IMR-90 (cell line): ENCODE measurements at regions not wholly inside any gene's neighbourhood (a gene's known extent, or its start where the extent isn't known, plus 50 kb on each side); places are given as distances from the start of the nearest gene placed in this dataset.

Experiments
- ATAC-seq: fragments of 200-7000 bp; cut with Tn5 transposase; 2 replicates; pipeline ENCODE4 v1.9.1; 2020; ENCODE audit warnings: low read depth, mild to moderate bottlenecking, moderate library complexity
- BruUV-seq: library from RNA; stranded (reverse); fragments of 400-500 nt; replicated peaks from 2 replicates; lab custom pipeline; 2021; lab: Mats Ljungman, UMichigan
- CTCF ChIA-PET: fragments of 300-600 bp; formaldehyde crosslinking; extraction: SDS; loops from one replicate; lab custom pipeline; 2021; ENCODE audit warnings: antibody characterized with exemption; lab: Yijun Ruan, JAX
- POLR2A ChIA-PET: fragments of 300-600 bp; sonication (Branson Sonifier 250); formaldehyde crosslinking; loops from one replicate; lab custom pipeline; 2022; ENCODE audit warnings: antibody characterized with exemption; ENCODE audit not compliant: unreplicated experiment; lab: Charles Lee
- DNase-seq: peaks from one replicate; pipeline ENCODE4 v3.0.0; 2013
- H2AFZ ChIP-seq: replicated peaks from 2 replicates; pipeline ENCODE3; 2013; ENCODE audit warnings: low read length, mild to moderate bottlenecking; ENCODE audit not compliant: poor library complexity
- H2AK5ac ChIP-seq: 2 replicates; pipeline ENCODE4 v1.6.1; 2013; ENCODE audit warnings: low read depth, low read length, inconsistent platforms
- H2AK9ac ChIP-seq: replicated peaks from 2 replicates; pipeline ENCODE3; 2013; ENCODE audit warnings: mild to moderate bottlenecking, low read depth, low read length, moderate library complexity; ENCODE audit not compliant: poor library complexity
- H2BK120ac ChIP-seq: 2 replicates; pipeline ENCODE4 v1.6.1; 2013; ENCODE audit warnings: low read depth, low read length, inconsistent platforms
- H2BK15ac ChIP-seq: 3 replicates; pipeline ENCODE4 v1.6.1; 2013; ENCODE audit warnings: low read depth, low read length, inconsistent platforms
- H2BK20ac ChIP-seq: 2 replicates; pipeline ENCODE4 v1.6.1; 2013; ENCODE audit warnings: low read depth, mild to moderate bottlenecking, inconsistent platforms, low read length, moderate library complexity
- H2BK5ac ChIP-seq: 2 replicates; pipeline ENCODE4 v1.6.1; 2013; ENCODE audit warnings: mild to moderate bottlenecking, low read depth, low read length, inconsistent platforms; ENCODE audit not compliant: poor library complexity, severe bottlenecking
- H3K14ac ChIP-seq: replicated peaks from 2 replicates; pipeline ENCODE4 v1.6.1; 2013; ENCODE audit warnings: low read depth, low read length, inconsistent platforms
- H3K18ac ChIP-seq: 2 replicates; pipeline ENCODE4 v1.6.1; 2013; ENCODE audit warnings: low read depth, low read length, control low read depth
- H3K23ac ChIP-seq: 2 replicates; pipeline ENCODE4 v1.6.1; 2013; ENCODE audit warnings: low read depth, low read length, inconsistent platforms
- H3K27ac ChIP-seq: 2 replicates; pipeline ENCODE4 v1.5.1; 2013; ENCODE audit warnings: mild to moderate bottlenecking, control low read depth, low read length; ENCODE audit not compliant: insufficient read depth
- H3K27me3 ChIP-seq: 2 replicates; pipeline ENCODE4 v1.6.1; 2013; ENCODE audit warnings: low read length; ENCODE audit not compliant: control insufficient read depth, insufficient read depth
- H3K36me3 ChIP-seq: 2 replicates; pipeline ENCODE4 v1.6.1; 2013; ENCODE audit warnings: low read length, mixed read lengths; ENCODE audit not compliant: control insufficient read depth, insufficient read depth
- H3K4ac ChIP-seq: 2 replicates; pipeline ENCODE4 v1.6.1; 2013; ENCODE audit warnings: low read depth, low read length, inconsistent platforms
- H3K4me1 ChIP-seq: 2 replicates; pipeline ENCODE4 v1.6.1; 2013; ENCODE audit warnings: low read length, mixed read lengths; ENCODE audit not compliant: control insufficient read depth, insufficient read depth
- H3K4me2 ChIP-seq: 2 replicates; pipeline ENCODE4 v1.6.1; 2013; ENCODE audit warnings: low read depth, mild to moderate bottlenecking, control low read depth, low read length, moderate library complexity
- H3K4me3 ChIP-seq: 2 replicates; pipeline ENCODE4 v1.5.1; 2013; ENCODE audit warnings: low read depth, mild to moderate bottlenecking, control low read depth, low read length, moderate library complexity; ENCODE audit not compliant: insufficient read depth
- H3K56ac ChIP-seq: 2 replicates; pipeline ENCODE4 v1.6.1; 2013; ENCODE audit warnings: low read length, inconsistent platforms; ENCODE audit not compliant: insufficient read depth; ENCODE audit errors: extremely low read depth
- H3K79me1 ChIP-seq, 2 experiments: 2 replicates each; pipeline ENCODE4 v1.6.1; 2013; ENCODE audit warnings: low read length in 2 of 2, inconsistent platforms in 1 of 2, low read depth in 1 of 2
- H3K9ac ChIP-seq: 2 replicates; pipeline ENCODE4 v1.6.1; 2013; ENCODE audit warnings: low read depth, low read length, control low read depth
- H3K9me1 ChIP-seq: 2 replicates; pipeline ENCODE4 v1.6.1; 2013; ENCODE audit warnings: low read length, inconsistent platforms; ENCODE audit not compliant: insufficient read depth
- H3K9me3 ChIP-seq: 2 replicates; pipeline ENCODE4 v1.6.1; 2013; ENCODE audit warnings: low read length; ENCODE audit not compliant: control insufficient read depth, insufficient read depth
- H4K20me1 ChIP-seq: 2 replicates; pipeline ENCODE4 v1.6.1; 2013; ENCODE audit warnings: low read length, inconsistent platforms; ENCODE audit not compliant: insufficient read depth
- H4K5ac ChIP-seq: 2 replicates; pipeline ENCODE4 v1.6.1; 2013; ENCODE audit warnings: mild to moderate bottlenecking, low read depth, low read length, control low read depth
- H4K8ac ChIP-seq, 2 experiments: 2 replicates each; pipeline ENCODE4 v1.6.1; 2013; ENCODE audit warnings: low read depth in 2 of 2, low read length in 2 of 2, control low read depth in 1 of 2, inconsistent platforms in 1 of 2
- H4K91ac ChIP-seq: 2 replicates; pipeline ENCODE4 v1.6.1; 2013; ENCODE audit warnings: low read depth, low read length, inconsistent platforms; ENCODE audit not compliant: insufficient read depth
- BHLHE40 ChIP-seq: fragments of 150-350 bp; IDR thresholded peaks from 2 replicates; pipeline ENCODE4 v1.6.1; 2016; ENCODE audit warnings: mild to moderate bottlenecking, low read depth, low read length
- CEBPB ChIP-seq: IDR thresholded peaks from 2 replicates; pipeline ENCODE4 v1.6.1; 2012; ENCODE audit warnings: low read depth, low read length, improper control_type of control experiment
- CHD1 ChIP-seq: IDR thresholded peaks from 2 replicates; pipeline ENCODE4 v1.6.1; 2012; ENCODE audit warnings: low read depth, low read length, improper control_type of control experiment
- CTCF ChIP-seq: conservative IDR thresholded peaks from 2 replicates; pipeline ENCODE4 v1.5.1; 2012; ENCODE audit warnings: mild to moderate bottlenecking, low read depth, low read length, improper control_type of control experiment
- ELK1 ChIP-seq: fragments of 150-350 bp; IDR thresholded peaks from 2 replicates; pipeline ENCODE4 v1.6.1; 2016; ENCODE audit warnings: low read depth, mild to moderate bottlenecking, low read length, moderate library complexity, borderline replicate concordance
- FOS ChIP-seq: fragments of 150-350 bp; IDR thresholded peaks from 2 replicates; pipeline ENCODE4 v1.6.1; 2016; ENCODE audit warnings: low read depth, low read length
- MAFK ChIP-seq: IDR thresholded peaks from 2 replicates; pipeline ENCODE4 v1.6.1; 2012; ENCODE audit warnings: low read depth, low read length, improper control_type of control experiment
- MAZ ChIP-seq: IDR thresholded peaks from 2 replicates; pipeline ENCODE4 v1.6.1; 2012; ENCODE audit warnings: low read depth, mild to moderate bottlenecking, low read length, improper control_type of control experiment, moderate library complexity, borderline replicate concordance
- MXI1 ChIP-seq: IDR thresholded peaks from 2 replicates; pipeline ENCODE4 v1.6.1; 2012; ENCODE audit warnings: low read depth, mild to moderate bottlenecking, low read length, moderate library complexity, borderline replicate concordance
- NFE2L2 ChIP-seq: fragments of 150-350 bp; IDR thresholded peaks from 2 replicates; pipeline ENCODE4 v1.6.1; 2016; ENCODE audit warnings: low read depth, mild to moderate bottlenecking, low read length
- POLR2A ChIP-seq: IDR thresholded peaks from 2 replicates; pipeline ENCODE4 v1.6.1; 2012; ENCODE audit warnings: mild to moderate bottlenecking, low read depth, low read length
- RAD21 ChIP-seq: IDR thresholded peaks from 2 replicates; pipeline ENCODE4 v1.6.1; 2012; ENCODE audit warnings: low read length, improper control_type of control experiment
- RCOR1 ChIP-seq: IDR thresholded peaks from 2 replicates; pipeline ENCODE4 v1.6.1; 2012; ENCODE audit warnings: mild to moderate bottlenecking, low read length, improper control_type of control experiment; ENCODE audit not compliant: insufficient replicate concordance
- RFX5 ChIP-seq: IDR thresholded peaks from 2 replicates; pipeline ENCODE4 v1.8.0; 2012; ENCODE audit warnings: low read depth, mild to moderate bottlenecking, low read length, moderate library complexity
- SMC3 ChIP-seq: fragments of 150-350 bp; IDR thresholded peaks from 2 replicates; pipeline ENCODE4 v1.6.1; 2016; ENCODE audit warnings: low read depth, mild to moderate bottlenecking, antibody characterized with exemption, low read length, moderate library complexity
- USF2 ChIP-seq: fragments of 150-350 bp; IDR thresholded peaks from 2 replicates; pipeline ENCODE4 v1.6.1; 2017; ENCODE audit warnings: mild to moderate bottlenecking, antibody characterized with exemption, low read length, low read depth
- WGBS, 2 experiments: methylation state at CpG; one replicate each; pipeline versions ENCODE4 v1.1.5 to v1.1.7; 2013; ENCODE audit warnings: missing lambda C conversion rate in 2 of 2; ENCODE audit not compliant: insufficient read length in 1 of 2; ENCODE audit errors: extremely low coverage in 2 of 2; 5-methylcytosine and 5-hydroxymethylcytosine counted together
- dilution Hi-C: fragments of 300-500 bp; cut with HindIII; formaldehyde crosslinking; loops from one replicate; pipeline ENCODE4 v1.14.3; 2018; ENCODE audit warnings: low sequenced_read_pairs; ENCODE audit not compliant: unreplicated experiment
- in situ Hi-C: fragments of 300-500 bp; cut with MboI; formaldehyde crosslinking; loops from 3 replicates; pipeline ENCODE4 v1.14.3; 2019; ENCODE audit warnings: low sequenced_read_pairs, inconsistent platforms, mixed read lengths
- intact Hi-C: fragments of 100-400 bp; cut with micrococcal nuclease; formaldehyde crosslinking; loops from 2 replicates; pipeline ENCODE4 v1.10.0; 2022

GRCh38 chr1:37246631-37247030, 212.3 kb upstream of the GRIK3 start:
- Histone ChIP-seq H2BK5ac (no peak overlapping the region), H4K20me1 (no peaks in the 10 kb centered on the region), H3K27me3 (no peaks in the 10 kb centered on the region), H4K8ac (no peak overlapping the region), H3K23ac (no peak overlapping the region), H2BK20ac (no peak overlapping the region), H2AK9ac (no peak overlapping the region), H3K27ac (no peak overlapping the region), H3K9ac (no peak overlapping the region), H2BK15ac (no peak overlapping the region), H2AK5ac (no peak overlapping the region), H3K18ac (no peak overlapping the region), H3K56ac (no peak overlapping the region), H2AFZ (no peak overlapping the region), H3K4me1 (no peaks in the 10 kb centered on the region), H4K91ac (no peak overlapping the region), H3K9me3 (no peaks in the 10 kb centered on the region), H3K4me3 (no peak overlapping the region), H4K5ac (no peak overlapping the region), H3K36me3 (no peaks in the 10 kb centered on the region), H3K14ac (no peak overlapping the region), H3K9me1 (no peaks in the 10 kb centered on the region), H3K4ac (no peak overlapping the region), H3K4me2 (no peak overlapping the region), H2BK120ac (no peak overlapping the region), H3K79me1 (no peaks in the 10 kb centered on the region)
- ATAC-seq (no peak), DNase-seq (no peak)
- no TSS peak for BruUV-seq
- ChIA-PET POLR2A (no interaction called here), CTCF (no interaction called here)
- intact Hi-C loops, result no loop called here
- in situ Hi-C loops, result no loop called here
- dilution Hi-C loops, result no loop called here
- TF ChIP-seq RCOR1 (no peak), CEBPB (no peak), MAZ (no peak), RAD21 (no peak), MAFK (no peak), ELK1 (no peak), FOS (no peak), CHD1 (no peak), MXI1 (no peak), CTCF (no peak), RFX5 (no peak), BHLHE40 (no peak), SMC3 (no peak), NFE2L2 (no peak), POLR2A (no peak), USF2 (no peak)
- WGBS, 2 experiments, result no CpG with 5 or more reads among the region's 6 CpGs
